IPS-NIHi7 (cell line): ENCODE measurements at regions not wholly inside any gene's neighbourhood (a gene's known extent, or its start where the extent isn't known, plus 50 kb on each side); places are given as distances from the start of the nearest gene placed in this dataset.
"Not testable (repeated sequence)": the region's sequence is repeated elsewhere in the genome, so short reads cannot be mapped to it uniquely, and the experiment has no call there.

Source experiments
- DNase-seq: peaks from one replicate; pipeline ENCODE4 v3.0.0; 2012; ENCODE audit warnings: mixed read lengths; ENCODE audit errors: extremely low spot score

- no peak for DNase-seq
These were observed 235.8 kb downstream of the EPHA7 start for GRCh38 chr6:93183531-93183972.

- no peak for DNase-seq
These were observed 236.3 kb downstream of the EPHA7 start for GRCh38 chr6:93182938-93183479.

GRCh38 chr6:93177918-93178317 lies 241.4 kb downstream of the EPHA7 start:
- no peak for DNase-seq

- DNase-seq = no peak
These were observed 241.9 kb downstream of the EPHA7 start for GRCh38 chr6:93177438-93177837.

GRCh38 chr6:93176070-93176469 lies 243.3 kb downstream of the EPHA7 start:
- DNase-seq = no peak

DNA sequence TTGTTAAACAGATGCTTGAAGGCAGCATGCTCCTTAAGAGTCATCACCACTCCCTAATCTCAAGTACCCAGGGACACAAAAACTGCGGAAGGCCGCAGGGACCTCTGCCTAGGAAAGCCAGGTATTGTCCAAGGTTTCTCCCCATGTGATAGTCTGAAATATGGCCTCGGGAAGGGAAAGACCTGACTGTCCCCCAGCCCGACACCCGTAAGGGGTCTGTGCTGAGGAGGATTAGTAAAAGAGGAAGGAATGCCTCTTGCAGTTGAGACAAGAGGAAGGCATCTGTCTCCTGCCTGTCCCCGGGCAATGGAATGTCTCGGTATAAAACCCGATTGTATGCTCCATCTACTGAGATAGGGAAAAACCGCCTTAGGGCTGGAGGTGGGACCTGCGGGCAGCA lies 245.8 kb downstream of the EPHA7 start:
- not testable (repeated sequence) for DNase-seq

- DNase-seq = no peak
These were observed 253.4 kb downstream of the EPHA7 start for GRCh38 chr6:93165850-93166430.

- DNase-seq = no peak
These were observed 254.6 kb downstream of the EPHA7 start for GRCh38 chr6:93164781-93165180.

DNA sequence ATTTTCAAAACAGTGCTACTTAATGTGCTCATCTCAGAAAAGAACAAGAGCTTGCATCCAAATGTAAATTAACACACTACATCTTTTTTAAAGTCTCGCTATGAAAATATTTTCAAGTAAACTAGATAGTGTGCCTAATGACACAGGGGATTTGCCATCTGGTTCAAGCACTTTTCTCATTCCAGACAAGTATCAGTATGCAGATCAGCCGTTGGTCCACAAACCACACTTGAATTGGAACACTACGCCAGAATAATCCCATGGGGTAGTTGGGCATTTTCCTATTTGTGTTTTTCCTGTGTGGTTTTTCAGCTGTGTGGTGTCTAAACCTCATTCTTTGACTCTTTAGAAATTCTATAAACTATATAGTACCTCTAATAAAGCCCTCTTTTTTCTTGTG lies 256.2 kb downstream of the EPHA7 start:
- DNase-seq = no peak

- no peak for DNase-seq
These were observed 279.8 kb downstream of the EPHA7 start for GRCh38 chr6:93139408-93140081.

- DNase-seq = peak; percentile 10
These were observed 283.2 kb downstream of the EPHA7 start for GRCh38 chr6:93136111-93136510.

- no peak for DNase-seq
These were observed 295.2 kb downstream of the EPHA7 start for GRCh38 chr6:93124006-93124632.

DNA sequence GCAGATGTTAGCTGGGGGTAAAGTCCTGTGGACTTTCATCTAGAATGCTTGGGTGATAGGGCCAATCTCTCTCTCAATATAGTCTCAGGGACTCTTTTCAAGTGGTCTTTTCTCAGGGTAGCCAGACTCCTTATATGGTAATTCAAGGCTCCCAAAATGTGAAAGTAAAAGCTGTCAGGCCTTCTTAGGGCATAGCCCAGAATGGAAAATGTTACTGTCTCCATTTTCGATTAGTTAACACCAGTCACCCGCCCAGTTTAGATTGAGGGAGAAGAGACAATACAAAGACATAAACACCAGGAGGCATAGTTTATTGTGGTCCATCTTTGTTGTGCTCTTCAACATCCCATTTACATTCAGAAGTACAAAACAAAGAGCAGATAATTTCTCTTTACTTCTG lies 295.8 kb downstream of the EPHA7 start:
- no peak for DNase-seq

DNA sequence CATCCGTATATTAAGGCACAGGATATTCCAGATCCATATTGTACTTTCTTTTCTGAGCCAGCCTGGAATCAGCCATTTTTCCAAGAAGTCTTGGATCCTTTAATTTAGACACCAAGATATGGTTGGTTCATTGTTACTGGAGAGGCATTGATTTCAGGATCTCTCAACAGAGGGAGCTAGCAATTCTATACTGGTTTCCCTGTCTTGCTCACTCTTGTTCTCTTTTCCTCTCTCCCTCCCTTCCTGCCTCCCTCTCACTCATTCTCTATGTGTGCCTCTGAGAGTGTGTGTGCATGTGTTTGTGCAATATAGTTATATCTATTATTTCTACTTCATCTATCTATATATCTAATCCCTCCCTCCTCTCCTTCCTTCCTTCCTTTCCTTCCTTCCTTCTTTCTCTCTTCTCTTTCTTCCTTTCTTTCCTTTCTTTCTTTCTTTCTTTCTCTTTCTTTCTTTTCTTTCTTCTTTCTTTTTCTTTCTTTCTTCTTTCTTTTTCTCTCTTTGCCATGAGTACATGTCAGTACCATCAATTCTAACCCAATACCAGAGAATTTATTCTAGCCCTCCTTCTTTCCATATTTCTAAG lies 299.1 kb downstream of the EPHA7 start:
- peak; percentile 12 for DNase-seq

- no peak for DNase-seq
These were observed 313.5 kb downstream of the EPHA7 start for GRCh38 chr6:93105907-93106306.

- no peak for DNase-seq
These were observed 314.3 kb downstream of the EPHA7 start for GRCh38 chr6:93105017-93105416.

- DNase-seq = no peak
These were observed 315.1 kb downstream of the EPHA7 start for GRCh38 chr6:93104195-93104817.

DNA sequence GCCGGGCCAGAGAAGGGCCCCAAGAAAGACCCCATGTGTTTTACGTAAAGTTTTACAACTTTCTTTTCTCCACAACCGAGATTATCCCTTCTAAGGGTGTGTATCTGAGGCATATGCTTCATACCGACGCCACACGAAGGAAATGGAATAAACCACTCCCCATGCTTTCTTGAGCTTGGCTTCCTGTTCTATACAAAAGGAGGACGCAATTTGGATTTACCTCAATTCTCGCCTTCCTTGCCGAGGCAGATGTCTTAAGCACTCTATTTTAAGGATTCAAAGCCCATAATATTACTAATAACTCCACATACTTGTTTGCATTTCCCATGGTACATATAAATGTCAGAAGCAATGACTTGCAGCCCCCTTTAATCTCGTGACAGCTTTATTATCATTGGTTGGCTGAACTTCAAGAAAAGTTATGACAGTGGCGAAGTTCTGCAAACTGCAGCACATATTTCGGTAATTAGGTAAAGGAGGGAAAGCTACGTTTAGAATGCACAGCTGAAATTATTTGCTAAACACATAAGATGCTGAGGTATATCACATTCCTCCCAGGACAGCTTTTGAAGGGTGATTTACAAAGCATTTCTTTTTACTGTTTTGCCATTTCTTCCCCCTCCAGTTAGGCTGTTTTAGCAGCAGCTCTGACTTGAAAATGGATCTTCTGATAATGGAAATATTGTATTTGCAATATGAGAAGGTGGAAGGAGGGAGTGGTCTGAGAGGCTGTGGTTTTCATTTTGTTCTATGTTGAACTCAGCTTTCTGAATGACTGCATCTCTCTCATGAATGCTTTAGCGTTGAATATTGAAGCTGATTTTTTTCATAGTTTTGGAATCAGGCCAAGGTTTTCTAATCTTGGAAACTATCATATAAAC lies 330.5 kb downstream of the EPHA7 start:
- no peak for DNase-seq

DNA sequence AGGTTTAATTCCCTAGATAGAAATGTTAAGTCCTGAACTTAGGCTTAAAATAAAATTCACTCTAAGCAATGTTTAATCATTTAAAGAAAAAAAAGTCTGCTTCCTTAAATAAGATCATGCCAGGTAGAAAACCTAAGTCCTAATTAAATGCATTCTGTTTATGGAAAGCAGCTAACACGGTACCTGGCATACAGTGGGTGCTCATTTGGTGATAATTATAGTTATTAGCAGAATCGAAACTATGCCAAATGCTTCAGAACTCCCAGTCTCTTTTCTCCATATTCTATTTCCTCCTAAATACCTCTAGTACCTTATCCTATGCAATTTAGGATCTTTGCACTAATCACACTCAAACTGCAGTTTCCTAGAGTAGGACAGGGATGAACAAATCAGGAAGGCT lies 331.8 kb downstream of the EPHA7 start:
- DNase-seq = no peak

- no peak for DNase-seq
These were observed 333.0 kb downstream of the EPHA7 start for GRCh38 chr6:93086351-93086750.
